ENCODE measurements at regions not wholly inside any gene's neighbourhood (a gene's known extent, or its start where the extent isn't known, plus 50 kb on each side); places are given as distances from the start of the nearest gene placed in this dataset.

- TF ChIP-seq POU6F1 (CRISPR knock-in tag; IDR thresholded peaks at IDR 0.05; ENCODE audit: borderline replicate concordance, low read depth) (no peak), ISL1 (CRISPR knock-in tag; IDR thresholded peaks at IDR 0.05) (no peak), PPARA (CRISPR knock-in tag; IDR thresholded peaks at IDR 0.05; ENCODE audit: borderline replicate concordance) (no peak), TSHZ2 (CRISPR knock-in tag; IDR thresholded peaks at IDR 0.05) (no peak)
Observed at GRCh38 chr13:50309882-50310594, 294.8 kb downstream of the KCNRG start (continued).

- ATAC-seq, result no peak
- TF ChIP-seq PPARA (CRISPR knock-in tag; IDR thresholded peaks at IDR 0.05; ENCODE audit: borderline replicate concordance), result no peak
- no peak for TF ChIP-seq TSHZ2 (CRISPR knock-in tag; IDR thresholded peaks at IDR 0.05)
Observed at GRCh38 chr13:50310734-50311133, 295.5 kb downstream of the KCNRG start.

- ATAC-seq, result no peak
- TF ChIP-seq SNAI2 (CRISPR knock-in tag; IDR thresholded peaks at IDR 0.05) (no peak), TOX (CRISPR knock-in tag; IDR thresholded peaks at IDR 0.05; ENCODE audit: borderline replicate concordance) (no peak), TSHZ2 (CRISPR knock-in tag; IDR thresholded peaks at IDR 0.05) (no peak), RARB (CRISPR knock-in tag; IDR thresholded peaks at IDR 0.05) (no peak), TCF4 (CRISPR knock-in tag; IDR thresholded peaks at IDR 0.05; ENCODE audit: borderline replicate concordance) (no peak), ZNF565 (CRISPR knock-in tag; conservative IDR thresholded peaks at IDR 0.05; ENCODE audit: low read depth) (no peak), OSR1 (CRISPR knock-in tag; IDR thresholded peaks at IDR 0.05) (no peak), ZFP3 (CRISPR knock-in tag; IDR thresholded peaks at IDR 0.05) (no peak), ESRRG (CRISPR knock-in tag; IDR thresholded peaks at IDR 0.05) (no peak), PATZ1 (CRISPR knock-in tag; IDR thresholded peaks at IDR 0.05; ENCODE audit: borderline replicate concordance) (no peak), POU6F1 (CRISPR knock-in tag; IDR thresholded peaks at IDR 0.05; ENCODE audit: borderline replicate concordance, low read depth) (no peak), ISL1 (CRISPR knock-in tag; IDR thresholded peaks at IDR 0.05) (no peak), ZFP30 (CRISPR knock-in tag; IDR thresholded peaks at IDR 0.05) (no peak)
Observed at GRCh38 chr13:50318887-50319286, 303.6 kb downstream of the KCNRG start.

All from SK-N-SH treated with all-trans-retinoic acid at 6 μM for 48 hours (cell line).